Thyroid gland (tissue), 4 donors: ENCODE measurements at regions not wholly inside any gene's neighbourhood (a gene's known extent, or its start where the extent isn't known, plus 50 kb on each side); places are given as distances from the start of the nearest gene placed in this dataset.

Experiments
- POLR2A ChIP-seq, 2 donors: fragments of 450-650 bp; IDR thresholded peaks; one replicate each; pipeline ENCODE4 v1.6.1; 2017; ENCODE audit warnings: antibody characterized with exemption in 2 of 2, mild to moderate bottlenecking in 2 of 2, moderate library complexity in 1 of 2
- TF ChIP-seq, protein P1 (sequence below), 6 experiments: fragments of 200-600 bp in 3 of 6; fragments of 450-650 bp in 3 of 6; sonication (generic) in 3 of 6; IDR thresholded peaks; one replicate each; pipeline ENCODE4 v1.5.1; 2016 to 2019; ENCODE audit warnings: antibody characterized with exemption in 6 of 6, mild to moderate bottlenecking in 2 of 6, inconsistent platforms in 1 of 6, moderate library complexity in 1 of 6

DNA sequence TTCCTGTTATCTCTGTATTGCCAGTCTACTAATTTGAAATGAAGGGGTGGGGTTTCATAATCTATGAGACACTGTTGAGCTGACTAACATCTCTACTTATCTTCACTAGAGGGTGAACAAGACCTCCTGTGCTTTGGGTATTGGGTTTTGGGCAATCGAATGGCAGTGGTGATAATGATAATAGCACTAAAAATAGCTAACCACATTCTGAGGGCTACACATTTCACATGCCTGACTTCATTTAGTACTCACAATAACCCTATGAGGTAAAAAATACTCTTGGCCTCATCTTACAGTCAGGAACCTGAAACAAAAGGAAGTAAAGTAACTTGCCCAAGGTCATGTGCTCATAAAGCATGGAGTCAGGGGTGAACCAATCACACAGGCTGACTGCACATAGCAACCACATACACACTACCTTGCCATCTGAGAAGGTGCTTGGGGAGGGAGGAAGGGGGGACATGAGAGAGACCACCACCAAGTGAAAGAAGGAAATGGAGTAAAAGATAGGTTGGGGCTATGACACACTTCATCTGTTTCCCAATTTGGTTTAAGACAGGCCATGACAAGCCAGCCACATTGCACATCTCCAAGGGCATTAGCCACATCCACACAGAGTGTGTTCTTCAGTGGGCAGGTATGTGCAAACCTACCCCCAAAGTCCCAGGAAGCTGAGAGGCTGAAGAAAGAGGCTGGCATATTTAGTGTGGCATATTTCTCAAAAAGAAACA, 387.6 kb upstream of the DDI1 start:
- TF ChIP-seq, protein P1, sequence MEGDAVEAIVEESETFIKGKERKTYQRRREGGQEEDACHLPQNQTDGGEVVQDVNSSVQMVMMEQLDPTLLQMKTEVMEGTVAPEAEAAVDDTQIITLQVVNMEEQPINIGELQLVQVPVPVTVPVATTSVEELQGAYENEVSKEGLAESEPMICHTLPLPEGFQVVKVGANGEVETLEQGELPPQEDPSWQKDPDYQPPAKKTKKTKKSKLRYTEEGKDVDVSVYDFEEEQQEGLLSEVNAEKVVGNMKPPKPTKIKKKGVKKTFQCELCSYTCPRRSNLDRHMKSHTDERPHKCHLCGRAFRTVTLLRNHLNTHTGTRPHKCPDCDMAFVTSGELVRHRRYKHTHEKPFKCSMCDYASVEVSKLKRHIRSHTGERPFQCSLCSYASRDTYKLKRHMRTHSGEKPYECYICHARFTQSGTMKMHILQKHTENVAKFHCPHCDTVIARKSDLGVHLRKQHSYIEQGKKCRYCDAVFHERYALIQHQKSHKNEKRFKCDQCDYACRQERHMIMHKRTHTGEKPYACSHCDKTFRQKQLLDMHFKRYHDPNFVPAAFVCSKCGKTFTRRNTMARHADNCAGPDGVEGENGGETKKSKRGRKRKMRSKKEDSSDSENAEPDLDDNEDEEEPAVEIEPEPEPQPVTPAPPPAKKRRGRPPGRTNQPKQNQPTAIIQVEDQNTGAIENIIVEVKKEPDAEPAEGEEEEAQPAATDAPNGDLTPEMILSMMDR (IDR thresholded peaks at IDR 0.05) = no peak
- TF ChIP-seq POLR2A (IDR thresholded peaks at IDR 0.05) = no peak
